GM12873 (cell line): ENCODE measurements at regions not wholly inside any gene's neighbourhood (a gene's known extent, or its start where the extent isn't known, plus 50 kb on each side); places are given as distances from the start of the nearest gene placed in this dataset.
A peak's percentile ranks its signal among the peaks of the same experiment; 100 is the strongest.

ENCODE experiments used
- CTCF ChIP-seq: IDR thresholded peaks from 2 replicates; pipeline ENCODE4 v1.5.1; 2012; ENCODE audit warnings: low read depth, mild to moderate bottlenecking, moderate library complexity, low read length, control low read depth; ENCODE audit not compliant: insufficient read depth; ENCODE audit errors: missing control alignments

- TF ChIP-seq CTCF = no peak
Measured at GRCh38 chr9:26334706-26335105, 557.9 kb downstream of the CAAP1 start.

GRCh38 chr9:26331223-26331622 lies 561.4 kb downstream of the CAAP1 start:
- no peak for TF ChIP-seq CTCF

GRCh38 chr9:26329974-26330373 lies 562.6 kb downstream of the CAAP1 start:
- no peak for TF ChIP-seq CTCF

- TF ChIP-seq CTCF = peak; percentile 77
Measured at GRCh38 chr9:26326563-26326962, 566.0 kb downstream of the CAAP1 start.

GRCh38 chr9:26325444-26325829 lies 567.2 kb downstream of the CAAP1 start:
- TF ChIP-seq CTCF = no peak

GRCh38 chr9:26324786-26325443 lies 567.7 kb downstream of the CAAP1 start:
- no peak for TF ChIP-seq CTCF

- no peak for TF ChIP-seq CTCF
Measured at GRCh38 chr9:26321935-26322334, 570.7 kb downstream of the CAAP1 start.
